Medulla oblongata (tissue), 1 donor: ENCODE measurements at regions not wholly inside any gene's neighbourhood (a gene's known extent, or its start where the extent isn't known, plus 50 kb on each side); places are given as distances from the start of the nearest gene placed in this dataset.

Experiments
- DNase-seq: peaks from one replicate; pipeline ENCODE4 v3.0.0-alpha.2; 2015; ENCODE audit errors: extremely low spot score

DNA sequence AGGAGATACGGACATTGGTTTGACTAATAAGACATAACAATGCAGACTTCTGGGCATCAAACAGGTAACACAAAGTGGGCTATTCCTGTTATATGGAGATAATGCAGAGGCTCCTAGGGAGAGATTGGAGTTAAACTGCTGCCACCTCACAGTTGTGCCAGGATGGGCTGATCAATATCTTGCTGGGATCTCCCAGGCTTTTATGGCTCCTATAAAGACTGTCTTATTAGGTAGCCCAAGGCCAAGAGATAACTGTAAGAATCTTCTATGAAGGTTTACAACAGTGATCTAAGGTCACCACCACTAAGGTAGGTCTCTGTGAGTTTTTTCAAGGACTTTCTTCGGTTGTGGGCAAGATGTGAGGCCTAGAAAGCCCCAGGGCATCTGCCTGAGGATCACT is 345.8 kb downstream of the KLF5 start:
- DNase-seq: no peak

DNA sequence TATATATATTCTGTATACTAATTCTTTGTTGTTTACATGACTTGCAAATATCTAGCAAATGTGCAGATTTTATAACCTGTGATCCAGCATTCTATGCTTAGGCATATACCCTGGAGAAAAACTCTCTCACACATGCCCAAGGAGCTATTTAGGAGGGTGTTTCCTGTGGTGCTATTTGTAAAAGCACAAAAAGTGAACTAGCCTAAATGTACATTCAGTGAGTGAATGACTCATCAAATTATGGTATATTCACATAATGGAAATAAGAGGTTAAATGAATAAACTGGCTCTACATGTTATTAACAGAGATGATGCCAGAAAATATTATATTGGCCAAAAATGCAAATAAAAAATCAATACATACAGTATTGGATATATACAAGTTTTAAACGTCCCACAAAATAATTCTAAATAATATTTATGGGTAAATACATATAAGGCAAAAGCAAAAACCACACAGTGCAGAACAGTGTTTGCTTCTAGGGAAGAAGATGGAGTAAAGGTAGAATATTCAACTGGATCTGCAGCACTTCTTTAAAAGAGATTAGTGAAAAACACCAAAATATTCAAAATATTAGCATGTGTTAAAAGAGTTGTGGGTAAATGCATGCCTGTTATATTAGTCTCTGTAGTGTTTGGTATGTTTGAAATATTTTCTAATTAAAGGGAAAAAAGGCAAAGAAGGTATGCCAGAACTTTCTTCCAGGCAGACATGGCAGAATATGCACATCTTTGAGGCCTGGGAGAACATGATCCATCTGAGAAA is 344.7 kb downstream of the KLF5 start:
- DNase-seq: no peak

DNA sequence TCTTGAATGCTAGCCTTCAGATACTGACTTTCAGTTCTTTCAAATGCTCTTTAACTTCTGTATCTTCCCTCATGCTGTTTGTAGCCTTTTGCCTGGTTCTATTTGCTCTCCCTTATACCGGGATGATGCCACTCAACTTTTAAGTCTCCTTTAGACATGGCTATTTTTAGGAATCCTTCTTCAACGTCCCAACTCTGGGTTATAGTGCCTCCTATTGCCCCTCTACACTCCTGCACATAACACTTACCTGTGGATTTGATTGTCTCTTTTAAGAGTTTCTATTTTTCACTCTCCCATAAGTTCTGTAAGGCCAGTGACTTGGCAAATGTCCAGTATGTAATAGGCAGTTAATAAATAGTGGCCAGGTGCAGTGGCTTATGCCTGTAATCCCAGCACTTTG is 343.0 kb downstream of the KLF5 start:
- DNase-seq: no peak

DNA sequence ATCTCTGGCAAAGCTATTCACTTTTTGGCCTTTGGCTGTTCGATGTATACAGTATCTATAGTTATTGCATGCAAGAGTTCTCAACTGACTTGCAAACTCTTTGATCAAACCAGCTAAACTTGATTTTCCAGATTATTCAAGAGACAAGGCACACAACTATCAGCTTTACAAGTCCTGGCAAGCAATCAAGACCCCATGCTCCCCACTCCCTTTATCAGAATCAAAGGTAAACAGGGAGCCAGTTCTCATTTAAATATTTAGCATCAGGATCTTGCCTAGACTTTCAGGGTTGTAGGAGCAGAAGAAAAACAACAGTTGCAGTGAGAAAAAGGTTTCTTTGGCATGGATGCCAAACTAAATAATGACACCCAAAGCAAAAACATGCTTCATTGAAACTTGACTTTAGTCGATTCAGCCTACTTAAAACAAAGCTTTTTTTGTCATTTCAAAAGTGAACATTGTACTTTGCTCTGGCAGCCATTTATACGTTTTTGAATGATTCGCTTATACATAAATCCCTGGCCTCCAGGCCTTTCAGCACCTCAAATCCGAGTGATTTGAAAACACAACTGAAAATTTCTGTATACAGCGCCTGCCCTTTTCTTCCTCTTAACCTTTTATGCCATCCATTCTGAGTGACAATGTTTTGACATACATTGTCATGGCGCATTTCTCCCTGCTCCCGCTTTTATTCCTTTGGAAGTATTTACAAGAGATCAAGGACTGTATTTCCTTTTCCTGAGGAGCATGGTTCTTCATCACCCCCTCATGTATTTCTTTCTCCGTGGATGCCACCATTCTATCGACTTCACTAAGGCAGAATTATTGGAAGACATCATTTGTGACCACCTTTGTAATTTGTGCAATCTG is 340.8 kb downstream of the KLF5 start:
- DNase-seq: peak; percentile 3

DNA sequence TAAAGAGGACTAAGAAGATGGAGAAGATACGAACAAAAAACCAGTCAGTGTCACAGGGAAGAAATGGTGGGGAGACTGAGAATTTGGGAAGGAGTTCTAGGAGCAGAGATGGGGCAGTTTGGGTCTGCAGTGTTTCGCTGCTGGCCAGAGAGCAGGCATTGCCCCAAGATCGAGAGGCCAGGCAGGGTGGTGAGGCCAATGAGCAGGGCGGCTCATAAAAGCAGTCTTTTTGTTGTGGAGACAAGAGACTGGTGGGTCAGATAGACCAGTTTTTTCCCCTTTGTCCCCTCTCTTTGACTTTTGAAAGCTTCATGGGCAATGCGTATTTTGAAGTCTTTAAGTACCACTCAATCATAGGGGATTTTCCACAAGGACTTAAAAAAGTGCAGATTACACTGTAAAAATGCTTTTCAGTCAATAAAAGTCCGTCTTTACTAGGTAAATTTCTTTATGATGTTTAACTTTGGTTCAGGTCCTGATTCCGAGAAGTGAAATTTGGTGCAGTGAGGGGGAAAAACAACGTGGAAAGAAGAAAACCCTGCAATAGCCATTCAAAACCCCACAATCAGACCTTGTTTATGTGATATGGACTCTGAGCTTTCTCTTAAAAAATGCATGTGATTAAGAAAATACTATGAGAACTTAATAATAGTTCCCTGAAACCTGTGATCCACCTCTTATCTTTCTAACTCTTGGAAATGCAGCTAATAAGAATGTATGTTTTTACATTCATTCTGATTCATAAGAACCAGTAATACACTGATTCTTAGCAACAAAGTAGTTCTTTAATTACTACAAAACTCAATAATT is 338.9 kb downstream of the KLF5 start:
- DNase-seq: no peak

DNA sequence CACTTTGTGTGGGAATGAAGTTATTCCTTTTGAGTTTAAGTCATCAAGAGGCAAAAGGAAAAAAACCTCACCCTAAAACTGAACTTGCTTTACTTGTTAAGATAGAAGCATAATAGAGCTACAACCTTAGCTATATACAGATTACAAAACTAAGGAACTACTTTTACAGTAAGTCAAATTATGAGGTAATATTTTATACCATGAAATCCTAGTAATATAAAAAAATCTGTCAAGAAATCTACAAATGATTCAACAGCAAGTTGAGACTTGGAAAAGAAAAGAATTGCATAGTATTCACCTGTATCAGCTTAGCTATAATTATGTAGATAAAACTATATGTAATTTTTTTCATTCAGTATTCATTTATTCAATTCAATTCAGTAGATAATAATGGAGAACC is 335.3 kb downstream of the KLF5 start:
- DNase-seq: no peak

DNA sequence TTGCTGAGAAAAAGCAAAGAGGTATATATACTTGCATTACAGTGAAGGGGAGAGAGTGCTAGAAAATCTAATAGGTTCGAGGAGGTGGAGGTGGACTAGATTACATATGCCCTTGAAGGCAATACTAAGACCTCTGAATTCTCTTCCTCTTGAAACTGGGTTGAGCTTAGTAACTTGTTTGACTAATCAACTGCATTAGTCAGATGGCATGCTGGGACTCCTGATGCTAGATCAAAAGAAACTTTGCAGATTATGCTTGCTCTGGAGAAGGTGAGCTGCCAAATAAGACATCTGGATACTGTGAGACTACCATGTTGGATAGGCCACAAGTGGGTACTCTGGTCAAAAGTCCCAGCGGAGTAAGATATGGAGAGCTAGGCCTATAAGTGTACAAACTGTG is 331.3 kb downstream of the KLF5 start:
- DNase-seq: no peak

DNA sequence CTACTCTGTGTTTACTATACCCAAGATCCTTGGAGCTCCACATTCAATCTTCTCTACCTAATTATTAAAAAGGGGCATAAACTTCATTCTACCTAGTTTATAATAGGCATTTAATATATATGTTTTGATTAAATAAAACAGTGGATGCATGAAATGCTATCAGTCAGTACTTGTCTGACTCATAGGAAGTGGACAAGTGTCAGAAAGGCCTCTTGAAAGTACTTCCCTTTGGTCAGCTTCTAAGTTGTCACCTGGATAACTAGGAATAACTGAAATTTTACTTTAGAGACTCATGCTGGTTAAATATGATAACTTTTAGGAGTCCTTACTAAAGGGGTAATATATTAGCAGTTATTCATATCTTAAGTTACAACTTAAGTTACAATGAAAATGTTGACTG is 329.8 kb downstream of the KLF5 start:
- DNase-seq: no peak

DNA sequence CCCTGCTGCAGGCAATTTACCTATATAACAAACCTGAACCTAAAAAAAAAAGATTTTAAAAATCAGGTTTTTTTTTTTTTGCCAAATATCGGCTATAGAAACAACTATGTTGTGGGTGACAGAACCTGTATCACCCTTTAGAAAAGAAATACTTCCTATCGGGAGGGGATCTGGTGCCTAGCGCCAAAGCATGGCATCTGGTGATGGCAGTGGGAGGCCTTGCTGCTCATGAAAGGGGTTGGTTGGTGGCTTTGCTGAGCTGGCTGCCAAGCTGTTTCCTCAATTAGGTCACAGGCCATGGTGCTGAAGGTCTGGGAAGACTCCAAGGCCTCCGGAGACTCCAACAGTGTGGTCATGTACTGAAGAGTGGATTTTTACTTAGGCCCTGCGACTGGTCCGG is 328.5 kb downstream of the KLF5 start:
- DNase-seq: no peak

DNA sequence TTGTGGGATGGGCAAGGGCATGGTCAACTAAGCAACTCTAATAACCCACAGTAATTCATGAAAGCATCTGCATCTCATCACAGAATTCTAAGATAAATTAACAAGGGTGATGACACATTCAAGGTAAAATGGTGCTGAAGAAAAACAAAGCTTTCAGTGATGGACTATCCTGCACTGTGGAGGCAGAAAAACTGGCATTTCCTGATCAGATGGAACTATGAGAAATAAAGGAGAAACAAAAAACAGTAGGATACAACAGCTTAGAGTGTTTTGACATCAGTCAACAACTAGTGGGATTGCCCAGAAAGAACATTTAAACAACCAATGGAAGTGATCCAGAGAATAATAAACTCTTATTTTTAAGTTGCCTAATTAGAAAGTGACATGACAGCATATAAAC is 327.0 kb downstream of the KLF5 start:
- no peak for DNase-seq

DNA sequence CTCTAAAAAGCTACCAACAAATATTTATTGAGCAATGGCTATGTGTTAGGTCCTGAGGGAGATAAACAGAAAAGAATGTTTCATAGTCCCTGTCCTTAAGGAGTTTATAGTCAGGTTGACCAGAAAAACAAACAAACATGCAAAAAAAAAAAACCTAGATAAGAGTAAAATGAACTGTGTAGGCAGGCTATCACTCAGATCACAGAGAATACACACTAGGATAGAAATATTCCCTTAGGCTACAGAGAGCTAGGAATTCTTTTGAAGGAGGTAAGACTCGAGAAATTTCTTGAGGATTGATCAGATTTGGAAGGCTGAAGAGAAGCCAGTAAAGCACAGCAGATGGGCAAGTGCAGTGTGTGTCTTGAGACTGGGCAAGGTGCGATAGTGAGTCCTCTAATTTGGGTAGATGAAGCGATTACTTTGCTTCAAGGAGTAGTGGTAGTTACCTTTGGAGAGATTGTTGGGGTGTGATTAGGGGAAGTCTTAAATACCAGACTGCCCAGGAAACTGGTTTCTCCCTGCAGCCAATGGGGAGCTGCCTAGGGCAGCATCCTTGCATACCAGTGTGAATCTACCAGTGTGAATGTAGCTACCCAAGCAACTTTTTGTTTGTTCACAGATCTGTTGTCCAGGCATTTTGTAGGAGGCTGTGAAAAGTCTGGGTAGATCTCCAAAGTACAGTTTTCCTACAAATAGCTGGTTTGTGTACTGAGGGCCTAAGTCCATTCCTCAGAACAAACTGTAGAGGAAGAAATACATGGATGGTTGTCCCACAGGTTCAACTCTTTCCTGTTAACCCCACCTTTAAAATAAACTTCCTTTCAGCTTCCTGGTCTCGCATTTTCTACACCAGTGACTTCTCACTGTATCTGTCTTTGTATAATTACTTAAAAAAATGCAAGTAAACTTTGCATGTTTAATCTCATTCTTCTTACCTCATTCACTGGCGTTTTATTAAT is 314.1 kb downstream of the KLF5 start:
- DNase-seq: no peak

DNA sequence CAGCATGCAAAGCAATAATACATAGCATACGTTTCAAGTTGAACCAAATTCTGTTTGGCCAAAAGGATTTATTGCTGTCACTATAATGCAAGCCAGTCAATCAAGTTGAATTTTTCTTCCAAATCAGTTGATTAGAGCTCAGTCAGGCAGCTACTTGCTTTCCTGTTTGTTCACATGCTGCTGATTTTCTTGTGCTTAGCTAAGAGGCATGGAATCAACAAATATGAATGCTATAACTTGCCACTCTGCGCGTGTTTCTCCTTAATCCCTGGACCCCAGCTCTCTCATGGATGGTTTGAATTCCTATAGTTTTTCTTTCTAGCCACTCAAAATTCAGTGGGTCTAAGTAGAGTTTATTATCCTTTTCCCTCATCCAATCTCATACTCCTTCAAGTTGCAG is 311.3 kb downstream of the KLF5 start:
- no peak for DNase-seq

DNA sequence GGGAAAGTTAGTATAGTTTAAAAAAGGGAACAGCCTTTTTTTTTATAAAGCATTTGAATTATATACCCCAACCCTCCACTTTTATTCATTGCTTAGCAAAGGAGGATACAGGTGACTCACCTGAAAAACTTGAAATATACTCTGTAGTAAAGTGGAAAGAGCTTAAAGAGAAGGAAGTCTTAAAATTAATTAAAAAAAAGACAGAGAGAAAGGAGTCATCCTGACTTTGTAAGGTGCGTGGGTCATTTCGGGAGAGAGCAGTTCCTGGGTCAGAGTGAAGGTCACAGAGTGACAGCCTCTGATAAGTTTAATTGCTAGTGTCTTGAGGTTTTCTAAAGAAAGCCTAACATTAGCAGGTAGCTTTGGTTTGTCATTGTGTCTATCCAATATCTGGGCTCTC is 310.3 kb downstream of the KLF5 start:
- DNase-seq: no peak

DNA sequence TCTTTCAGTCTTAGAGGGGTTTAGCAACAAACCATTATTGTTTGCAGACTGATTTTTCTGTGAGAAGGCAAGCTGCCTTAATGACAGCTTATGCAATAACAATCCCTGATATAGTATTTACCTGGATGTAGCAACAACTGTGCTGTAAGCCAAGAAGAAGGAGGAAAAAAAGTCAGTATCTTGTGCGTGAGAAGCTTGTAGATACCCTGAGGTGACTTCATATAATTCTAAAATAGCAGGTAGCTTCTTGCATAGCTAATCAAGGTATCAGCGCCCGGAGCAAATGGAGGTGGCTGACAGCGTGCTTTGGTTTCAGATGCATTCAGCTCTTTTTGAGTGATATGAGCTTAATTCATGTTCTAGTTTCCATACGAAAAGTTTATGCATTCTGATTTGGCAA is 309.8 kb downstream of the KLF5 start:
- no peak for DNase-seq

DNA sequence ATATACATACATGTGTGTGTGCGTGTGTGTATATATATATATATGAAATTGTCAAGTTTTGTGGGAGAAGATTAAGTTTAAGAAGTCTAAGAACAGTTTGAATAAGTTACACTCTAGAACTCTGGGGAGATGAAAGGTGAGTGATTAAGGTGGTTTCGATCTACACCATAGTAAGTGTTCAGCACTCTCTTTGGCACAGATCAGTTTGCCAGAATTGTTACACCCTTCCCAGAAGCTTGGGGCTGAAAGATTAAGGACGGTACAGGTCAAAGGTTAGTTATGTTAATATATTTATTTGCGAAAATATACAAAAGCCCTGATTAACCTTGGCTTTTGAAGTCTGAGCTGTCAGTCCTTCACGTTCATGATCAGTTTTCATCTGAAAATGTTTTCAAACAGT is 309.1 kb downstream of the KLF5 start:
- no peak for DNase-seq

DNA sequence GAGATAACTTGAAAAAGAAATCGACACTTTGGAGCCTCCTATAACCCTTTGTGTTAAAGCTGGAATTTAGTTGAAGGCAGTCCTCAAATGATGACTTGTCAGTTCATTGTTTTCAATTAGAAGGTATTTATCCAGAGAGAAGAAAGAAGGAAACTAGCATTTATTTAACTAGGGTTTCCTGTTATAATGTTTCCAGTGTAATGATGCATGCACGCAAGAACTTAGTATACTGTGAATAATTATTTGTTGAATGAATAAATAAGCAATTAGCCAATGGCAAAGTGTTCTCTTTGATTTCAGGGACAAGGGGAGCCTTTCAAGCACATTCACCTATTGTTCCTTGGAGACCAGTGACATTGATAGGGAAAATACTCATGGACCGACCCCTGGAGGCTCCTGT is 307.4 kb downstream of the KLF5 start:
- no peak for DNase-seq

DNA sequence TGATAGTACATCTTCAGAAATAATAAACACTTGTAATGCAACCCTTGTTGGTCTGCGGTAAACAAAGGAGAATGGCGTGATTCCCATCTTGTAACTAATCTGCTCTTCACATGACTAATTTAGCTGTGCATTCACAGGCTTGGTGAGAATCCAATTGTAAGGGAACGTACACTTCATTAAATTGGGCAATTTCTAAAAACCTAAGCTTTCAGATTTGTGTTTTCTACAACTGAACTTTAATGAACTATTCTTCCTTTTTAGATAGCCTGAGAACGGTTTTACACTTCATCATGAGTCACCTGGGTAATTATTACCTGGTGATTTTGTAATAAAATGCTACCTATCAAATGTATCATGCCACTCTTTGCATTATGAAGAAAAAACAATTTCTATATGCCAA is 306.9 kb downstream of the KLF5 start:
- DNase-seq: no peak

DNA sequence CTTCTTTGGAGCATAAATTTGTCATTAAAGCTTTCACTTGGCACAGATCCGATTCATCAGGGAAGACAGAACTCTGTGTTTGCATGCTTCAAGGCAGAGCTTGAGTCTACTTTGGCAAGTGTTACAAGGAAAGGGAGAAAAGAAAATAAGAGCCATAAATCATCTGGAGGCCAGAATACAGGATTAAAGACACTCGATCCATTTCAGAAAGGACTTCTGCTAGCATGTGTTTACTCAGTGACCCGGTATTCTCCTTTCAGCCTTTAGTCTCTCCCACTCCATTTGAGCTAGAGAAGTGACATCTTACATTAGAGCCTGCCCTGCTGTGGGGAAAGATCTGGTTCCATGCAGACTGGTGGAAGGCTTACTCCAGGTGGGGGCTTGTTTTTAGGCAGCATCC is 306.4 kb downstream of the KLF5 start:
- no peak for DNase-seq

DNA sequence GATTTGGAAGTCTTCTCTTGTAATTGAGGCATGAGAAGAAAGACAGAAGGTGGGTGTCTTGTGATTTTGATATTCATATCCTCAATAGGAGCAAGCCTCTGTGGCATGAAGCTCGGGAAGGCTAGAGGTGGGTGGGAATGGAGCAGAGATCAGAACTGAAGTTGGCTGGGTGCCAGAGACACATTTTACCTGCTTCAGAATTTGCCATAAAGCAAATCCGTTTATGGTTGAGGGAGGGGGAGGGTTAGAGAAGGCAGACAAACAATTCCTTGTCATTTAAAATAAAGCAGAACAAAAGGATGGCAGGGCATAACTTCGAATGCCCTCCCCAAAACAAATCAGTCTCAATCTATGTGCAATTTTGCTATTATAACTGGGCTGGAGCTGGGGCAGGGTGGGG is 305.9 kb downstream of the KLF5 start:
- no peak for DNase-seq

DNA sequence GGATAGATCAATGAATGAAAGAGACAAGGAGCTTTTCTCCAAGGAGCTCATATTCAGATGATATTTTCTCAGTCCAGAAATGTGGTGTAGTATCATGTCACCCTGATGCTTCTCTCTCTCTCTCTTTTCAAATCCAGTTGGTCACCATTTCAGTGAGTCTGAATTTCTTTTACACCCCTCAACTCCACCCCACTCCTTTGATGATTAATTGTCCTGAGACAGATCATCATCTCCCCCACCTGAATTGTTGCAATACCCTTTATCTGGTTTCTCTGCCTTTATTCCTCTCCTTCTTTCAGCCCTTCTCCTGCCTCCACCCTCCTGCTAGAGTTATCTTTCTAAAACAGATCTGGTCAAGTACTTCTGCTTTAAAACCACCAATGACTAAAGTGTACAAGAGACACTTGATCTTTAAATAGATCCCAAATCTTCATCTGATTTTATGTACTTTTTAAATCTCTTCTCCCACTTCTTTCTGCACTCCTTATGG is 299.8 kb downstream of the KLF5 start:
- DNase-seq: no peak

DNA sequence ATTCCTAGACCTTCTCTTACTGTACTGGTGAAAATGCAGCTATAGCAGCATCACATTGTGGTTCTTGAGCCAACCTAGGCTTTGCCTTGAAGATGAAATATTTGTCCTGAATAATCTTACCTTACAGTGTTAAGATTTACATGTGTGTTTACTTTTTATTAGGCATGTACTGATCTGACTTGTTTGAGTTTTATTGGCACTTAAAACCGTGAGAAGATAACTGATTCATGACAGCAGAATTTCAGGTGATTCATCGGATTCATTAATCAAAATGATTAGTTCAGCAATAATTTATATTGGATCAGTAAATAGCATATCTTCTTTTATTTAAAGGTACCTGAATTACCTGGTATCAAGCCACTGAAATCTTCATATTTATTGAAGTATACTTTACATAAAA is 296.3 kb downstream of the KLF5 start:
- DNase-seq: no peak
